GM23338 (cell line): ENCODE measurements at regions not wholly inside any gene's neighbourhood (a gene's known extent, or its start where the extent isn't known, plus 50 kb on each side); places are given as distances from the start of the nearest gene placed in this dataset.

ENCODE experiments used
- POLR2AphosphoS5 ChIP-seq: IDR thresholded peaks from 2 replicates; pipeline ENCODE4 v1.6.1; 2016; ENCODE audit warnings: antibody characterized with exemption, low read depth
- ZNF114 ChIP-seq: fragments of 250-450 bp; sonication (Bioruptor Pico); IDR thresholded peaks from 2 replicates; pipeline ENCODE4 v1.5.0; 2020; ENCODE audit warnings: mild to moderate bottlenecking, moderate library complexity
- TF ChIP-seq, protein P1 (sequence below), 2 experiments: fragments of 200-600 bp in 1 of 2; sonication (generic) in 1 of 2; conservative IDR thresholded peaks; 2 replicates each; pipeline versions ENCODE4 v1.5.1 to v1.6.1; 2016 to 2017; ENCODE audit warnings: antibody characterized with exemption in 2 of 2, low read depth in 2 of 2, mild to moderate bottlenecking in 2 of 2, moderate library complexity in 1 of 2
- TF ChIP-seq, protein P2 (sequence below): IDR thresholded peaks from one replicate; pipeline ENCODE4 v1.6.1; 2018; ENCODE audit warnings: antibody characterized with exemption; ENCODE audit not compliant: unreplicated experiment

DNA sequence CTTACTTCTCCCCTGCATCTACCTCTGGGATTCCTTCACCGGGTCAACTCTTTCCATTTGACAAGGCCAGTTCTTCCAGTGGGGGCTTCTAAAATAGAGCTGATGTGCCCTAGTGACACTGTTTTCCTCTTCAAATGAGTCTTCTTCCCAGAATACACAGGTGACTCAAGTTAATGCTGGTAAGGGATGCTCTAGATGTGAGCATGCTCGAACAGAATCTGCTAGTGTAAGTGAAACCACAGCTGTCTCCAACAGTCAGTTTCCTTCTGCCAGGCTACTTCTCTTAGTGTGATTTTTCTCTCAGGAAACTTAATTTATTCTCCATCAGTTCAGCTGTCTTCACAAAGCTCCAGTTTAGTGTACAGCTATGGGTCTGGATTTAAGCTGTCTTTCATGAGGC, 194.9 kb upstream of the C1orf87 start:
- TF ChIP-seq, protein P1, sequence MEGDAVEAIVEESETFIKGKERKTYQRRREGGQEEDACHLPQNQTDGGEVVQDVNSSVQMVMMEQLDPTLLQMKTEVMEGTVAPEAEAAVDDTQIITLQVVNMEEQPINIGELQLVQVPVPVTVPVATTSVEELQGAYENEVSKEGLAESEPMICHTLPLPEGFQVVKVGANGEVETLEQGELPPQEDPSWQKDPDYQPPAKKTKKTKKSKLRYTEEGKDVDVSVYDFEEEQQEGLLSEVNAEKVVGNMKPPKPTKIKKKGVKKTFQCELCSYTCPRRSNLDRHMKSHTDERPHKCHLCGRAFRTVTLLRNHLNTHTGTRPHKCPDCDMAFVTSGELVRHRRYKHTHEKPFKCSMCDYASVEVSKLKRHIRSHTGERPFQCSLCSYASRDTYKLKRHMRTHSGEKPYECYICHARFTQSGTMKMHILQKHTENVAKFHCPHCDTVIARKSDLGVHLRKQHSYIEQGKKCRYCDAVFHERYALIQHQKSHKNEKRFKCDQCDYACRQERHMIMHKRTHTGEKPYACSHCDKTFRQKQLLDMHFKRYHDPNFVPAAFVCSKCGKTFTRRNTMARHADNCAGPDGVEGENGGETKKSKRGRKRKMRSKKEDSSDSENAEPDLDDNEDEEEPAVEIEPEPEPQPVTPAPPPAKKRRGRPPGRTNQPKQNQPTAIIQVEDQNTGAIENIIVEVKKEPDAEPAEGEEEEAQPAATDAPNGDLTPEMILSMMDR (conservative IDR thresholded peaks at IDR 0.05; ENCODE audit: low read depth in 2 of 2): no peak
- no peak for TF ChIP-seq POLR2AphosphoS5
- TF ChIP-seq ZNF114 (CRISPR knock-in tag): no peak
- TF ChIP-seq, protein P2, sequence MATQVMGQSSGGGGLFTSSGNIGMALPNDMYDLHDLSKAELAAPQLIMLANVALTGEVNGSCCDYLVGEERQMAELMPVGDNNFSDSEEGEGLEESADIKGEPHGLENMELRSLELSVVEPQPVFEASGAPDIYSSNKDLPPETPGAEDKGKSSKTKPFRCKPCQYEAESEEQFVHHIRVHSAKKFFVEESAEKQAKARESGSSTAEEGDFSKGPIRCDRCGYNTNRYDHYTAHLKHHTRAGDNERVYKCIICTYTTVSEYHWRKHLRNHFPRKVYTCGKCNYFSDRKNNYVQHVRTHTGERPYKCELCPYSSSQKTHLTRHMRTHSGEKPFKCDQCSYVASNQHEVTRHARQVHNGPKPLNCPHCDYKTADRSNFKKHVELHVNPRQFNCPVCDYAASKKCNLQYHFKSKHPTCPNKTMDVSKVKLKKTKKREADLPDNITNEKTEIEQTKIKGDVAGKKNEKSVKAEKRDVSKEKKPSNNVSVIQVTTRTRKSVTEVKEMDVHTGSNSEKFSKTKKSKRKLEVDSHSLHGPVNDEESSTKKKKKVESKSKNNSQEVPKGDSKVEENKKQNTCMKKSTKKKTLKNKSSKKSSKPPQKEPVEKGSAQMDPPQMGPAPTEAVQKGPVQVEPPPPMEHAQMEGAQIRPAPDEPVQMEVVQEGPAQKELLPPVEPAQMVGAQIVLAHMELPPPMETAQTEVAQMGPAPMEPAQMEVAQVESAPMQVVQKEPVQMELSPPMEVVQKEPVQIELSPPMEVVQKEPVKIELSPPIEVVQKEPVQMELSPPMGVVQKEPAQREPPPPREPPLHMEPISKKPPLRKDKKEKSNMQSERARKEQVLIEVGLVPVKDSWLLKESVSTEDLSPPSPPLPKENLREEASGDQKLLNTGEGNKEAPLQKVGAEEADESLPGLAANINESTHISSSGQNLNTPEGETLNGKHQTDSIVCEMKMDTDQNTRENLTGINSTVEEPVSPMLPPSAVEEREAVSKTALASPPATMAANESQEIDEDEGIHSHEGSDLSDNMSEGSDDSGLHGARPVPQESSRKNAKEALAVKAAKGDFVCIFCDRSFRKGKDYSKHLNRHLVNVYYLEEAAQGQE: no peak
